KMS-11 (cell line): ENCODE measurements at regions not wholly inside any gene's neighbourhood (a gene's known extent, or its start where the extent isn't known, plus 50 kb on each side); places are given as distances from the start of the nearest gene placed in this dataset.

Experiments
- H2AFZ ChIP-seq: fragments of 200-600 bp; sonication (generic); 2 replicates; pipeline ENCODE4 v1.6.1; 2016; ENCODE audit warnings: antibody characterized with exemption, mixed run types, low read depth
- H3K27ac ChIP-seq: fragments of 200-600 bp; sonication (generic); 2 replicates; pipeline ENCODE4 v1.6.1; 2016; ENCODE audit warnings: mild to moderate bottlenecking, mixed run types
- H3K27me3 ChIP-seq: fragments of 200-600 bp; sonication (generic); 2 replicates; pipeline ENCODE4 v1.6.1; 2017; ENCODE audit warnings: mild to moderate bottlenecking, low read depth, mixed run types, moderate library complexity; ENCODE audit not compliant: insufficient read depth
- H3K36me3 ChIP-seq: fragments of 200-600 bp; sonication (generic); 2 replicates; pipeline ENCODE4 v1.6.1; 2017; ENCODE audit warnings: mild to moderate bottlenecking, mixed run types; ENCODE audit not compliant: insufficient read depth
- H3K4me1 ChIP-seq: fragments of 200-600 bp; sonication (generic); 2 replicates; pipeline ENCODE4 v1.6.1; 2016; ENCODE audit warnings: mild to moderate bottlenecking, low read depth, mixed run types; ENCODE audit not compliant: poor library complexity, severe bottlenecking
- H3K4me2 ChIP-seq: fragments of 200-600 bp; sonication (generic); 2 replicates; pipeline ENCODE4 v1.7.0; 2016; ENCODE audit warnings: mild to moderate bottlenecking, mixed run types
- H3K4me3 ChIP-seq: fragments of 200-600 bp; sonication (generic); IDR thresholded peaks from 2 replicates; pipeline ENCODE4 v1.6.1; 2017; ENCODE audit warnings: low read depth, low read length, mixed read lengths; ENCODE audit not compliant: insufficient read depth
- H3K79me2 ChIP-seq: fragments of 200-600 bp; sonication (generic); 2 replicates; pipeline ENCODE4 v1.6.1; 2016; ENCODE audit warnings: low read depth, mixed run types; ENCODE audit not compliant: insufficient read depth
- H3K9ac ChIP-seq: fragments of 200-600 bp; sonication (generic); 2 replicates; pipeline ENCODE4 v1.6.1; 2016; ENCODE audit warnings: mild to moderate bottlenecking, mixed run types
- H4K20me1 ChIP-seq: fragments of 200-600 bp; sonication (generic); 2 replicates; pipeline ENCODE4 v1.6.1; 2016; ENCODE audit warnings: mild to moderate bottlenecking, mixed run types; ENCODE audit not compliant: insufficient read depth
- TF ChIP-seq, protein P1 (sequence below): fragments of 200-600 bp; sonication (generic); conservative IDR thresholded peaks from 2 replicates; pipeline ENCODE4 v1.6.1; 2017; ENCODE audit warnings: low read depth, mild to moderate bottlenecking, antibody characterized with exemption, low read length, moderate library complexity, mixed read lengths

DNA sequence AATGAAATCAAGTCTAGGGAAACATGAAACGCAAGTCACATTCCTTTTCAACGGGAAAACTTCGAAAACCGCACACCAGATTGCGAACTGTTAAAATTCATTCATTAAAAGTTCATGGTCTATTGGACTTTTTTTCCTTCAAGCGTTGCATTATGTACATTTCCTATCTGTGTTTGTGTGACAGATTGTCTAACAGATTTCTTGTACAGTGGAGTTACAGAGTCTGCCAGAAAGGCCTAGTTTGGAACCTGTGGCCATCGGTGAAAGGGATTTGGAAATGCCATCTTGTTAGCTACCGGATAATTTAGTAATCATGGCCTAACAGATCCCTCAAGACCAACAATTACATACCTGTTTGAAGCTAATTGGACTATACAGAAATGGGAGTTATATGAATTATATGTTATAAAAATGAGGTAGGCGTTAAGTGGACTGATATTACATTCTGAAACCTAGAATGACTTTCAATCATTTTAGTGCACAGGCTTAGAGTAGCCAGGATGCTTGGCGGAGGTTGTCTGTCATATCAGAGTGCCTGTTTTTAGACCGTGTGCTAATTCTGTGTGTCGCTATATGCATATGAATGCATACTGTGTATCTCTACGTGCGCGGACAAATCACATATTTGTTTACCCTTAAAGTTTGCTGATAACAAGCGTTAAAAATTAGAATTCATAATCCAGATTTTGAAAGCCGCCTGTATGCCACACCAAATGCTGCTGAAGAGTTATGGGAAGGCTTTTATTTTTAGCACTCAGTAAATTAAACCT is 885.4 kb upstream of the RBFOX1 start:
- no peaks in the 10 kb centered on the region for H3K79me2 ChIP-seq
- H2AFZ ChIP-seq: no peak overlapping the region
- H3K9ac ChIP-seq: no peak overlapping the region
- H3K4me2 ChIP-seq: no peak overlapping the region
- H4K20me1 ChIP-seq: no peaks in the 10 kb centered on the region
- H3K4me3 ChIP-seq: no peak overlapping the region
- no peaks in the 10 kb centered on the region for H3K27me3 ChIP-seq
- H3K4me1 ChIP-seq: no peaks in the 10 kb centered on the region
- no peak overlapping the region for H3K27ac ChIP-seq
- H3K36me3 ChIP-seq: no peaks in the 10 kb centered on the region
- TF ChIP-seq, protein P1, sequence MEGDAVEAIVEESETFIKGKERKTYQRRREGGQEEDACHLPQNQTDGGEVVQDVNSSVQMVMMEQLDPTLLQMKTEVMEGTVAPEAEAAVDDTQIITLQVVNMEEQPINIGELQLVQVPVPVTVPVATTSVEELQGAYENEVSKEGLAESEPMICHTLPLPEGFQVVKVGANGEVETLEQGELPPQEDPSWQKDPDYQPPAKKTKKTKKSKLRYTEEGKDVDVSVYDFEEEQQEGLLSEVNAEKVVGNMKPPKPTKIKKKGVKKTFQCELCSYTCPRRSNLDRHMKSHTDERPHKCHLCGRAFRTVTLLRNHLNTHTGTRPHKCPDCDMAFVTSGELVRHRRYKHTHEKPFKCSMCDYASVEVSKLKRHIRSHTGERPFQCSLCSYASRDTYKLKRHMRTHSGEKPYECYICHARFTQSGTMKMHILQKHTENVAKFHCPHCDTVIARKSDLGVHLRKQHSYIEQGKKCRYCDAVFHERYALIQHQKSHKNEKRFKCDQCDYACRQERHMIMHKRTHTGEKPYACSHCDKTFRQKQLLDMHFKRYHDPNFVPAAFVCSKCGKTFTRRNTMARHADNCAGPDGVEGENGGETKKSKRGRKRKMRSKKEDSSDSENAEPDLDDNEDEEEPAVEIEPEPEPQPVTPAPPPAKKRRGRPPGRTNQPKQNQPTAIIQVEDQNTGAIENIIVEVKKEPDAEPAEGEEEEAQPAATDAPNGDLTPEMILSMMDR: no peak

- no peaks in the 10 kb centered on the region for H4K20me1 ChIP-seq
- TF ChIP-seq, protein P1: no peak
- H2AFZ ChIP-seq: no peak overlapping the region
- no peak overlapping the region for H3K27ac ChIP-seq
- H3K9ac ChIP-seq: no peak overlapping the region
- no peaks in the 10 kb centered on the region for H3K36me3 ChIP-seq
- no peak overlapping the region for H3K4me3 ChIP-seq
- no peaks in the 10 kb centered on the region for H3K4me1 ChIP-seq
- H3K79me2 ChIP-seq: no peaks in the 10 kb centered on the region
- no peaks in the 10 kb centered on the region for H3K27me3 ChIP-seq
- no peak overlapping the region for H3K4me2 ChIP-seq
Observed at GRCh38 chr16:6446370-6446769, 886.3 kb upstream of the RBFOX1 start.

GRCh38 chr16:6439129-6439528 is 893.5 kb upstream of the RBFOX1 start:
- no peaks in the 10 kb centered on the region for H3K4me1 ChIP-seq
- TF ChIP-seq, protein P1: no peak
- H2AFZ ChIP-seq: no peak overlapping the region
- H3K4me2 ChIP-seq: no peak overlapping the region
- H3K27me3 ChIP-seq: no peaks in the 10 kb centered on the region
- no peak overlapping the region for H3K9ac ChIP-seq
- no peaks in the 10 kb centered on the region for H3K79me2 ChIP-seq
- no peak overlapping the region for H3K4me3 ChIP-seq
- H3K36me3 ChIP-seq: no peaks in the 10 kb centered on the region
- no peak overlapping the region for H3K27ac ChIP-seq
- H4K20me1 ChIP-seq: no peaks in the 10 kb centered on the region

- H4K20me1 ChIP-seq: no peaks in the 10 kb centered on the region
- no peak overlapping the region for H3K4me2 ChIP-seq
- no peaks in the 10 kb centered on the region for H3K4me1 ChIP-seq
- H3K9ac ChIP-seq: no peak overlapping the region
- H3K27me3 ChIP-seq: no peaks in the 10 kb centered on the region
- no peak overlapping the region for H3K27ac ChIP-seq
- TF ChIP-seq, protein P1: no peak
- H3K36me3 ChIP-seq: no peaks in the 10 kb centered on the region
- no peak overlapping the region for H2AFZ ChIP-seq
- no peaks in the 10 kb centered on the region for H3K79me2 ChIP-seq
- no peak overlapping the region for H3K4me3 ChIP-seq
Observed at GRCh38 chr16:6428861-6429260, 903.8 kb upstream of the RBFOX1 start.
